ENCODE measurements at regions not wholly inside any gene's neighbourhood (a gene's known extent, or its start where the extent isn't known, plus 50 kb on each side); places are given as distances from the start of the nearest gene placed in this dataset.
"Not testable (repeated sequence)": the region's sequence is repeated elsewhere in the genome, so short reads cannot be mapped to it uniquely, and the experiment has no call there.

GRCh38 chr14:43793579-43793978, 713.5 kb downstream of the FSCB start:
- DNase-seq: no peak

GRCh38 chr14:43792980-43793379, 714.1 kb downstream of the FSCB start:
- DNase-seq: no peak

- DNase-seq: no peak
These were observed 716.4 kb downstream of the FSCB start for GRCh38 chr14:43790681-43791080.

- DNase-seq: no peak
These were observed 717.6 kb downstream of the FSCB start for GRCh38 chr14:43789458-43789857.

GRCh38 chr14:43786066-43786762, 720.9 kb downstream of the FSCB start:
- no peak for DNase-seq

GRCh38 chr14:43784432-43784831, 722.7 kb downstream of the FSCB start:
- DNase-seq: not testable (repeated sequence)

GRCh38 chr14:43778937-43779639, 728.0 kb downstream of the FSCB start:
- no peak for DNase-seq

- DNase-seq: no peak
These were observed 728.5 kb downstream of the FSCB start for GRCh38 chr14:43778570-43778936.

GRCh38 chr14:43765474-43765873, 741.6 kb downstream of the FSCB start:
- no peak for DNase-seq

- no peak for DNase-seq
These were observed 742.6 kb downstream of the FSCB start for GRCh38 chr14:43764433-43764832.

- DNase-seq: no peak
These were observed 751.4 kb downstream of the FSCB start for GRCh38 chr14:43755707-43756106.

GRCh38 chr14:43754838-43755237, 752.2 kb downstream of the FSCB start:
- DNase-seq: no peak

GRCh38 chr14:43745746-43746145, 761.3 kb downstream of the FSCB start:
- no peak for DNase-seq

GRCh38 chr14:43735932-43736331, 771.2 kb downstream of the FSCB start:
- no peak for DNase-seq

- DNase-seq: no peak
These were observed 777.9 kb downstream of the FSCB start for GRCh38 chr14:43729143-43729542.

- DNase-seq: peak; percentile 57
These were observed 800.2 kb downstream of the FSCB start for GRCh38 chr14:43706900-43707299.

- not testable (repeated sequence) for DNase-seq
These were observed 808.4 kb downstream of the FSCB start for GRCh38 chr14:43698561-43699284.

GRCh38 chr14:43697003-43697402, 810.1 kb downstream of the FSCB start:
- no peak for DNase-seq

- DNase-seq: no peak
These were observed 814.4 kb downstream of the FSCB start for GRCh38 chr14:43692706-43693105.

GRCh38 chr14:43687921-43688320, 819.2 kb downstream of the FSCB start:
- no peak for DNase-seq

- no peak for DNase-seq
These were observed 829.5 kb downstream of the FSCB start for GRCh38 chr14:43677581-43677980.

- DNase-seq: no peak
These were observed 832.8 kb downstream of the FSCB start for GRCh38 chr14:43674273-43674672.

- no peak for DNase-seq
These were observed 835.2 kb downstream of the FSCB start for GRCh38 chr14:43671716-43672485.
